Lower leg skin (tissue), 3 donors: ENCODE measurements at regions not wholly inside any gene's neighbourhood (a gene's known extent, or its start where the extent isn't known, plus 50 kb on each side); places are given as distances from the start of the nearest gene placed in this dataset.

Experiments
- CTCF ChIP-seq, 3 donors: fragments of 450-650 bp; IDR thresholded peaks; one replicate each; pipeline ENCODE4 v1.5.1; 2016; ENCODE audit warnings: antibody characterized with exemption in 3 of 3, mild to moderate bottlenecking in 3 of 3, moderate library complexity in 2 of 3
- POLR2A ChIP-seq, 2 donors: fragments of 450-650 bp; IDR thresholded peaks; one replicate each; pipeline ENCODE4 v1.6.1; 2016 to 2017; ENCODE audit warnings: antibody characterized with exemption in 2 of 2, mild to moderate bottlenecking in 1 of 2, moderate library complexity in 1 of 2

DNA sequence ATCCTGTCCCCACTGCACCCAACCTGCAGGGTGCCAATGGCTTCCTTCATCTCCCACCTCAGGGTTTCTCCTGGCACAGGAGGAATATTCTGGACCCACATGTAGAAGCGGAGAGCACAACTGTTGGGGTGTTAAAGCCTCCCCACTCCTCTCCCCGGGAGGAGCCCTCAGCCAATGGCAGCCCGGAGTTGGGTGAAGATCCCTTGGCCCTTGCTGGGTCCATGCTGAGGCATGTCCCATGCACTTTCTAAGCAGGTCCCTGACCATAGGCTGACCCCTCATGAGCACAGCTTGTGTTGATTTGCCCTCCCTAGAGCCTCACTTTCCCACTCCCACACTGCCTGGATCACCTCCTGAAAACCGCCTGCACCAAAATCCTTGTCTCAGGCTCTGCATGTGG, 97.2 kb upstream of the PMEPA1 start:
- TF ChIP-seq CTCF (IDR thresholded peaks at IDR 0.05), result no peak
- no peak for TF ChIP-seq POLR2A (IDR thresholded peaks at IDR 0.05)
